Fibroblast of skin of right biceps (primary cell): ENCODE measurements at regions not wholly inside any gene's neighbourhood (a gene's known extent, or its start where the extent isn't known, plus 50 kb on each side); places are given as distances from the start of the nearest gene placed in this dataset.
A peak's percentile ranks its signal among the peaks of the same experiment; 100 is the strongest.

ENCODE experiments used
- DNase-seq: peaks from one replicate; pipeline ENCODE4 v3.0.0-alpha.2; 2013

- no peak for DNase-seq
These were observed 62.3 kb upstream of the DAPL1 start for GRCh38 chr2:158732573-158733429.

DNA sequence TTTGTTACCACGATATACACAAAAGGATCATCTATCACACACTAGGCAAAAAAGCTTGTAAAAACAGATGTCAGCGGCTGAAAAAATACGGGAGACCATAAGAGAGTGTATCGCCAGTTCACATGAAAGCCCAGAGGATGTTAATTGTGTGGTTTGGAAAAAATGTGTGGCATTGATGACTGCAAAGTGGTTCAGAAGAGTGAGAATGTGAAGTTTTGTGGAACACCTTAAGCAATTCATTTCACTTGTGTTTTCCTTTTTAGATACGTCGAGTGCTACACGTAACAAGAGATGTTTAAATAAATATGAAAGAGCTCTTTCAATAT, 61.7 kb upstream of the DAPL1 start:
- no peak for DNase-seq

- DNase-seq: no peak
These were observed 60.7 kb upstream of the DAPL1 start for GRCh38 chr2:158734442-158734841.

DNA sequence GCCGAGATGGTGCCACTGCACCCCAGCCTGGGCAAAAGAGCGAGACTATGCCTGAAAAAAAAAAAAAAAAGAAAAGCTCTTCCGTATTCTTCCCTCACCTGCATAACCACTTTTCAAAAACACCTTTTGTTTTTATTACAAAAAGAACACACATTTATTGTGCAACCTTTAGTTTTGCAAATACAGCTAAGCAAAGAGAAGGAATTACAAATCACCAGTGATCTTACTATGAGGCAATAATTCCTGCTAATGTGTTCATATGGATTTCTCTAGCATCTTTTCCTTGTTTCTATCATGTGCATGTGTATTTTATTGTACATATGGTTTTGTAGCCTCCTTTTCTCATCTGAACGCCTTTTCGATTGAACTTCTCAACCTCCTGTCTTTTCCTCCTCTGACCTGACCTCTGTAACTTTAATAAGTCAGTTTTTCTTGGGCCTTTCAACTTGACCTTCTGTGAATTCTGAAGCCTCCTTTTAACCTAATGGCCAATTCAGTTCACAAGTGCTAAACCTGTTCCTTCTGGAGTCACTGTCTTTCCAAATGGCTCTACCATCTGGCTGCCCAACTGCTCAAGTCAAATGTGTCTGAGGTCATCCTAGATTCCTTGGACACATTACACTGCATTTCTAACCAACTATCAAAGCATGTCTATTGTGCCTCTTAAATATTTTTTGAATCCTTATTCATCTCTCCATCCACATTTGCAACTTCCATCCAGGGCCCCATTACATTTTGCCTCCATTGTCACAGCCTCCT, 59.1 kb upstream of the DAPL1 start:
- DNase-seq: no peak

DNA sequence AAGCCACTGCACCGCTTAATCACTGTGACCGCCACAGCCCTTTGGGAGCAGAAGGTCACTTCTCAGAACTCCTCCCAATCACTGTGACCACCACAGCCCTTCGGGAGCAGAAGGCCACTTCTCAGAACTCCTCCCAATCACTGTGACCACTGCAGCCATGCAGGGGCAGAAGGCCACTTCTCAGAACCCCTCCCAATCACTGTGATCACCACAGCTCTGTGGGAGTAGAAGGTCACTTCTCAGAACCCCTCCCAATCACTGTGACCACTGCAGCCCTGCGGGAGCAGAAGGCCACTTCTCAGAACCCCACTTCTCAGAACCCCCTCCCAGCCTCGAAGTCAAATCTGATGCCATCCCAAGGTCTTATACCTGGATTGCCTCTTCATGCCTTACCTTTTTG, 56.8 kb upstream of the DAPL1 start:
- no peak for DNase-seq

DNA sequence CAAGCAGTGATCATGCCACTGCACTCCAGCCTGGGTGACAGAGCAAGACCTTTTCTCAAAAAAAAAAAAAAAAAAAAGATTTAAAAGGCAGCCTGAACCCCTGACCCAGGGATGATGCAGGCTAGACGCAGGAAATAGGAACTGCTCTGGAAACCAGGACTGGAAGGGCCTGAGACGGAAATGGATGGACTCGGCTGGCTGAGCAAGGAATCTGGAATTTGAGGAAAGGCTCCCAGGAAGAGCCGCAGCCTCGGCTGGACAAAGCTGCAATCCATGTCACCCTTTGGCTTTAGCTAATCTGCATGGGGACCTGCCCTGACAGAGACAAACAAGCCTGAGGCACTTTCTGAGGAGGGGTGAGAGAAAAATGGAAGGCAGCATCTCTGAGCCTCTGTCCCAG, 55.0 kb upstream of the DAPL1 start:
- DNase-seq: peak; percentile 18

GRCh38 chr2:158740621-158741020, 54.5 kb upstream of the DAPL1 start:
- DNase-seq: peak; percentile 78

- DNase-seq: no peak
These were observed 53.5 kb upstream of the DAPL1 start for GRCh38 chr2:158741625-158742024.

GRCh38 chr2:158742536-158742935, 52.6 kb upstream of the DAPL1 start:
- no peak for DNase-seq

GRCh38 chr2:158743466-158743865, 51.7 kb upstream of the DAPL1 start:
- no peak for DNase-seq

- DNase-seq: no peak
These were observed 51.2 kb upstream of the DAPL1 start for GRCh38 chr2:158743879-158744278.

DNA sequence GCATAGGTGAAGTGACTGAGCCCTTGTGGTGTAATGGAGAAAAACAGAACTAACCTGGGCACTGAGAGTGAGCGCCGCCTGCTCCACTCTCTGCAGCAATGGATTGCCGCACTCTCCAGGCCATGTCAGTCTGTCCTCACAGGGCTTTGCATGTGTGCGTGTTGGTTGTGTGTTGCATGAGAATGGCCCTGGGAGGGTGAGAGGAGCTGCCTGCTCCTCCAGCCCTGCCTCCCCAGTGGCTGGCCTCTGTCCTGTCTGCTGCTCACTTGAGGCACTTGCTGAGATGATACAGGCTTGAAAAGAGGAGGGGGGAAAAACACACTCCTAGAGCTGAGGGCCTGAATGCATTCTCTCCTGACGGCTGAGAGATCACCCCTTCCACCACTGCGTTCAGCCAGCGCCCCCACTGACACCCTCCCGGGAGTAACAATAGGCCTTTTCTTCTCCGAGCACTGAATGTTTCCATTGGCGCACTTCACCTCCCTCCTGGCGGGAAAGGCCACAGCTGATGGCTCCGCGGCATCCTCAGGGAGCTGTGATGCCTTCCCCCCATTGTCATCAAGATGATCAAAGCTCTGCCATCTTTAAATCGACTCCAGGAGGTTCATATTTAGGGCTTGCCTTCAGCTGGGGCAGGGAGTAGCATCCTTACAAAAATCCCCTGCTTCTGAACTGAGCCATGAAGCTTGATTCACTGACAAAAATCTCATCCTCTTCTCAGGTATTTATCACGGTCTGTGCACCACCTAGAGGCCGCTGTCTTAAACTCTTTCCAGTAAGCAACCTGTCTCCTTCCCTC, 49.9 kb upstream of the DAPL1 start:
- peak; percentile 61 for DNase-seq
